H1 (cell line): ENCODE measurements at regions not wholly inside any gene's neighbourhood (a gene's known extent, or its start where the extent isn't known, plus 50 kb on each side); places are given as distances from the start of the nearest gene placed in this dataset.

Experiments
- TF ChIP-seq, protein P1 (sequence below): fragments of 300-600 bp; sonication (generic); IDR thresholded peaks from 2 replicates; pipeline ENCODE4 v1.7.1; 2012; ENCODE audit warnings: low read length, moderate library complexity, mild to moderate bottlenecking, inconsistent platforms; ENCODE audit not compliant: insufficient replicate concordance

DNA sequence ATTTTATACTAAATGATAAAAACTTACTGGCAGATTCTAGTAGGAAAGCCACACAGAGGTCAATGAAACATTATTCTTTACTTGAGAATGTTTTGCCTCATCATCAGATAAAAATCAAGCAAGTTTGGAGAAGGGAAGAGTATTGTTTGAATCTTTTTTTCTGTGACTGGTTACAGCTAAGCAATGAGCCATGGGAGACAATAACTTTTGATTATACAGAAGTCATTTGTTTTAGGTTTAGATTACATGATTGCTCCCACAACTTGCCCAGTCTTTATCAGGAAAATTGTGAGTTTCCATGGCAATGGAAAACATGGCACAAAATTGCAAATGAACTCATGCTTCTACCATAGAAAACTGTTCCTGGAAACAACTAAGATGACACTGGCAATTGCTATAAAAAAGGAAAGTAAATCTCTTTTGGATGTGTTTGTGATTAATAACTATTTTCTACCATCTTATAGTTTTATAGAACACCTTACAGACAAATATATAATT is 476.8 kb downstream of the MBD2 start (continued):
- TF ChIP-seq, protein P1, sequence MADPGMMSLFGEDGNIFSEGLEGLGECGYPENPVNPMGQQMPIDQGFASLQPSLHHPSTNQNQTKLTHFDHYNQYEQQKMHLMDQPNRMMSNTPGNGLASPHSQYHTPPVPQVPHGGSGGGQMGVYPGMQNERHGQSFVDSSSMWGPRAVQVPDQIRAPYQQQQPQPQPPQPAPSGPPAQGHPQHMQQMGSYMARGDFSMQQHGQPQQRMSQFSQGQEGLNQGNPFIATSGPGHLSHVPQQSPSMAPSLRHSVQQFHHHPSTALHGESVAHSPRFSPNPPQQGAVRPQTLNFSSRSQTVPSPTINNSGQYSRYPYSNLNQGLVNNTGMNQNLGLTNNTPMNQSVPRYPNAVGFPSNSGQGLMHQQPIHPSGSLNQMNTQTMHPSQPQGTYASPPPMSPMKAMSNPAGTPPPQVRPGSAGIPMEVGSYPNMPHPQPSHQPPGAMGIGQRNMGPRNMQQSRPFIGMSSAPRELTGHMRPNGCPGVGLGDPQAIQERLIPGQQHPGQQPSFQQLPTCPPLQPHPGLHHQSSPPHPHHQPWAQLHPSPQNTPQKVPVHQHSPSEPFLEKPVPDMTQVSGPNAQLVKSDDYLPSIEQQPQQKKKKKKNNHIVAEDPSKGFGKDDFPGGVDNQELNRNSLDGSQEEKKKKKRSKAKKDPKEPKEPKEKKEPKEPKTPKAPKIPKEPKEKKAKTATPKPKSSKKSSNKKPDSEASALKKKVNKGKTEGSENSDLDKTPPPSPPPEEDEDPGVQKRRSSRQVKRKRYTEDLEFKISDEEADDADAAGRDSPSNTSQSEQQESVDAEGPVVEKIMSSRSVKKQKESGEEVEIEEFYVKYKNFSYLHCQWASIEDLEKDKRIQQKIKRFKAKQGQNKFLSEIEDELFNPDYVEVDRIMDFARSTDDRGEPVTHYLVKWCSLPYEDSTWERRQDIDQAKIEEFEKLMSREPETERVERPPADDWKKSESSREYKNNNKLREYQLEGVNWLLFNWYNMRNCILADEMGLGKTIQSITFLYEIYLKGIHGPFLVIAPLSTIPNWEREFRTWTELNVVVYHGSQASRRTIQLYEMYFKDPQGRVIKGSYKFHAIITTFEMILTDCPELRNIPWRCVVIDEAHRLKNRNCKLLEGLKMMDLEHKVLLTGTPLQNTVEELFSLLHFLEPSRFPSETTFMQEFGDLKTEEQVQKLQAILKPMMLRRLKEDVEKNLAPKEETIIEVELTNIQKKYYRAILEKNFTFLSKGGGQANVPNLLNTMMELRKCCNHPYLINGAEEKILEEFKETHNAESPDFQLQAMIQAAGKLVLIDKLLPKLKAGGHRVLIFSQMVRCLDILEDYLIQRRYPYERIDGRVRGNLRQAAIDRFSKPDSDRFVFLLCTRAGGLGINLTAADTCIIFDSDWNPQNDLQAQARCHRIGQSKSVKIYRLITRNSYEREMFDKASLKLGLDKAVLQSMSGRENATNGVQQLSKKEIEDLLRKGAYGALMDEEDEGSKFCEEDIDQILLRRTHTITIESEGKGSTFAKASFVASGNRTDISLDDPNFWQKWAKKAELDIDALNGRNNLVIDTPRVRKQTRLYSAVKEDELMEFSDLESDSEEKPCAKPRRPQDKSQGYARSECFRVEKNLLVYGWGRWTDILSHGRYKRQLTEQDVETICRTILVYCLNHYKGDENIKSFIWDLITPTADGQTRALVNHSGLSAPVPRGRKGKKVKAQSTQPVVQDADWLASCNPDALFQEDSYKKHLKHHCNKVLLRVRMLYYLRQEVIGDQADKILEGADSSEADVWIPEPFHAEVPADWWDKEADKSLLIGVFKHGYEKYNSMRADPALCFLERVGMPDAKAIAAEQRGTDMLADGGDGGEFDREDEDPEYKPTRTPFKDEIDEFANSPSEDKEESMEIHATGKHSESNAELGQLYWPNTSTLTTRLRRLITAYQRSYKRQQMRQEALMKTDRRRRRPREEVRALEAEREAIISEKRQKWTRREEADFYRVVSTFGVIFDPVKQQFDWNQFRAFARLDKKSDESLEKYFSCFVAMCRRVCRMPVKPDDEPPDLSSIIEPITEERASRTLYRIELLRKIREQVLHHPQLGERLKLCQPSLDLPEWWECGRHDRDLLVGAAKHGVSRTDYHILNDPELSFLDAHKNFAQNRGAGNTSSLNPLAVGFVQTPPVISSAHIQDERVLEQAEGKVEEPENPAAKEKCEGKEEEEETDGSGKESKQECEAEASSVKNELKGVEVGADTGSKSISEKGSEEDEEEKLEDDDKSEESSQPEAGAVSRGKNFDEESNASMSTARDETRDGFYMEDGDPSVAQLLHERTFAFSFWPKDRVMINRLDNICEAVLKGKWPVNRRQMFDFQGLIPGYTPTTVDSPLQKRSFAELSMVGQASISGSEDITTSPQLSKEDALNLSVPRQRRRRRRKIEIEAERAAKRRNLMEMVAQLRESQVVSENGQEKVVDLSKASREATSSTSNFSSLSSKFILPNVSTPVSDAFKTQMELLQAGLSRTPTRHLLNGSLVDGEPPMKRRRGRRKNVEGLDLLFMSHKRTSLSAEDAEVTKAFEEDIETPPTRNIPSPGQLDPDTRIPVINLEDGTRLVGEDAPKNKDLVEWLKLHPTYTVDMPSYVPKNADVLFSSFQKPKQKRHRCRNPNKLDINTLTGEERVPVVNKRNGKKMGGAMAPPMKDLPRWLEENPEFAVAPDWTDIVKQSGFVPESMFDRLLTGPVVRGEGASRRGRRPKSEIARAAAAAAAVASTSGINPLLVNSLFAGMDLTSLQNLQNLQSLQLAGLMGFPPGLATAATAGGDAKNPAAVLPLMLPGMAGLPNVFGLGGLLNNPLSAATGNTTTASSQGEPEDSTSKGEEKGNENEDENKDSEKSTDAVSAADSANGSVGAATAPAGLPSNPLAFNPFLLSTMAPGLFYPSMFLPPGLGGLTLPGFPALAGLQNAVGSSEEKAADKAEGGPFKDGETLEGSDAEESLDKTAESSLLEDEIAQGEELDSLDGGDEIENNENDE, result no peak
